Activated CD8-positive, alpha-beta memory T cell treated with anti-CD3 and anti-CD28 coated beads, Interleukin-2, amount 50 U/mL, for 24 hours (primary cell): ENCODE measurements at regions not wholly inside any gene's neighbourhood (a gene's known extent, or its start where the extent isn't known, plus 50 kb on each side); places are given as distances from the start of the nearest gene placed in this dataset.

Experiments
- DNase-seq: peaks from one replicate; pipeline ENCODE4 v3.0.0-alpha.2; 2020; ENCODE audit errors: extremely low read depth

GRCh38 chr6:166050559-166050958, 117.1 kb downstream of the TBXT start:
- DNase-seq, result no peak

GRCh38 chr6:166046982-166047381, 120.7 kb downstream of the TBXT start:
- DNase-seq, result no peak

DNA sequence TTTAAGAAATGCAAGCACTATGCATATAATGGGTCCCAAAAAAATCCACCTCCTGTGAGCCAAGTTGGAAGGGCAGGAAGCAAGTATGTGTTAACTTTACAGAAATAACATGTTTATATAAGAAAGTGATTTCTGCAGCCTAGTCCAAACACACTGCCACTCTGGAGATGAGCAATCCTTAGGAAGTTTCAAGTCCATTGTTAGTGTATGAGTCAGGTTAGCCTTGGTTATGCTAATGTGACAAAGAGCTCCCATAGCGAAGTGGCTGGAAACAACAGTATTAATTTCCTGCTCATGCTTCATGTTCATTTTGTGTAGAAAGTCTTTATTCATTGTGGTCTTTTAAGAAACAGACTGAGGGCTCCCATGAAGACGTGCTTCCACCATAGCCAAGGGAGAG, 121.4 kb downstream of the TBXT start:
- no peak for DNase-seq

DNA sequence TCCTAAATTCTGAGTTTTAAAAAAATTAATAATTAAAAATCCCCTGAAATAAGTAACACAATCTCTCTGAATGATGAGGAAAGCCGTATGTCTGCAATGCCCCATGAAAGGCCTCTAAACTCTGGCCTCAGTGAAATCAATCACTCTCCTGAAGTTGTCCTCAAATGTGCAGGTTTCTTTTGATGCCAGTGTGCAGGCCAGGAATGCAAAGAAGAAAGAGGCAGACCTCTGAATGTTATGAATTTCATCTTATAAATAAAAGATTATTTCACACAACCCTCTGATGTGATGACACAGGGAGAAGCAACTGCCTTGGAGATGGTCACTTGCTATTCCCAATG, 121.8 kb downstream of the TBXT start:
- DNase-seq, result no peak

GRCh38 chr6:166045173-166045859, 122.3 kb downstream of the TBXT start:
- no peak for DNase-seq

- DNase-seq, result no peak
Measured at GRCh38 chr6:166041277-166041676, 126.4 kb downstream of the TBXT start.

GRCh38 chr6:166040292-166040691, 127.4 kb downstream of the TBXT start:
- DNase-seq, result no peak

DNA sequence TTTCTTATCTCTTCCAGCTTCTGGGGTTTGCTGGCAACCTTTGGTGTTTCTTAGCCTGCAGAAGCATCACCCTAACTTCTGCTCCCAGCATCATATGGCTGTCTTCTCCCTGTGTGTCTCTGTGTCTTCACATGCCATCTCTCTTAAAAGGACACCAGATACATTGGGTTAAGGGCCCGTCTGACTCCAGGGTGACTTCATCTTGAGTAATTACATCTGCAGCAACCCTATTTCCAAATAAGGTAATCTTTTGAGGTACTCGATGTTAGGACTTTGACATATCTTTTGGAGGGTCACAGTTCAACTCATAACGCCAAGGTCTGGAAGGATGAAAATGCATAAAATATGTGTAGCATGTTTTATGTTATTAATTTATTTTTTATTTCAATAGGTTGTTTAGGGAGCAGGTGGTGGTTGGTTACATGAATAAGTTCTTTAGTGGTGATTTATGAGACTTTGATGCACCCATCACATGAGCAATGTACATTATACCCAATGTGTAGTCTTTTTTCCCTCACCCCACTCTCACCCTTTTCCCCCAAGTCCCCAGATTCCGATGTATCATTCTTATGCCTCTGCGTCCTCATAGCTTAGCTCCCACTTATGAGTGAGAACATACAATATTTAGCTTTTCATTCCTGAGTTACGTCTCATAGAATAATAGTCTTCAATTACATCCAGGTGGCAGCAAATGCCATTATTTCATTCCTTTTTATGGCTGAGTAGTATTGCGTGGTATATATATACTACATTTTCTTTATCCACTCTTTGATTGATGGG, 131.1 kb downstream of the TBXT start:
- no peak for DNase-seq

DNA sequence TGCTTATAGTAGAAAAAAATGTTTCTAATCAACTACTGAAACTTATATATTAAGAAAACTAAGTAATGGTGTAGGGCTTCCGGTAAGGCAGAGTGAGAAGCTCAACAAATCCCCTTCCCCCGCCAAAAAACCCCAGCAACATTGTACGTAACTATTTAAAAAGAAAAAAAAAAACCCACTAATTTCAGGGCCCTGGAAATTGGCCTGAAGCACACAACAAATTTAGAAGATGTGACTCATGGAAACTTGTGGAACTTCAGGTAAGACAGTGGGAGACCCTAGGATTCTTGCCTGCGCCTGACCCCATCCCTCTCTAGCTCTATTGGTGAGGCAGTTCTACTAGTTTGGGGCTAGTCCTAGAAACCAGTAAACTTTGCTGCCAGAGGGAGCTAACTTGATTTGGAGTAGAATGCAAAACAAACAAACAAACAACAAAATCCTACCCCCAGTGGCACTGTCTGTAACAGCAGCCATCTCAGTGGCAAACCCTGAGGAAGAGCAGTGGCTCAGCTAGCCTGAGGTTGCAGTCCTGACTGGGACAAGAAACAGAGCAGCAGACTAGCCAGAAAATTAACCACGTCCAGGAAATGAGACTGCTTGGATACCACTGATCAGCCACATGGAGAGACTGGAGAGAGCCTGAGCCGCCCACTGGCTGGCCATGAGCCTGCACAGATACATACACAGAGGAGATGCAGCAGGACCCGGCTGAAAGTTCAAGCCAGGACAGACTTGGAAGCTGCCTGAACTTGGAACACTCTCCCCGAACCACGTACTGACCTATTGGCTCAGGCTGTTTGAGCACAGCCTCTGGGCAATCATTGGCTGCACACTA, 135.1 kb downstream of the TBXT start:
- no peak for DNase-seq

GRCh38 chr6:166031275-166031674, 136.4 kb downstream of the TBXT start:
- no peak for DNase-seq

- no peak for DNase-seq
Measured at GRCh38 chr6:166029506-166029905, 138.1 kb downstream of the TBXT start.

- DNase-seq, result no peak
Measured at GRCh38 chr6:166027761-166028160, 139.9 kb downstream of the TBXT start.

DNA sequence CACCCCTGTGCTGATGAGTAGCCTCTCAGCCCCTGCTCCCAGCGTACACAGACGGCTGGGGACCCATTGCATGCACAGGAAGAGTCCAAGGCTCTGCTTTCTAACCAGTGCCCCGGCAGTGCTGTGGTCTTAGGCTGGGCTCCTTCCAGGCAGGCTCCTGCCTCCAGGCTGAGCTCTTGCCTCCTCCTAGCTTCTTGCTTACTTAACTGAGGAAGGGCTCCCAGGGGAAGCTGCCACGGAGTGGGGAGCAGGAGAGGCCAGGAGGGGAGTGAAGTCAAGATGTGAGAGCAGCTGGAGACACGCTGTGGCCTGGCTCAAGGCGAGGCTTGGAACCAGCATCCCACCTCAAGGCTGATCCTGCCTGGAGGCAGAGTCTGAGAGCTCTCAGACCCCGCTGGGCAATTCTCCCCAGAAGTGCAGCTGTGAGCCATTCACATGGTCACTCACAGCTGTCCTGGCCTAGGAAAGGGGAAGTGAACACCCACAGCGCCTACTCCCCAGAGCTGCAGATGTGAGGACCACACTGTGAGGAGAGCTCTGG, 141.0 kb downstream of the TBXT start:
- no peak for DNase-seq

GRCh38 chr6:166025149-166025898, 142.3 kb downstream of the TBXT start:
- no peak for DNase-seq

DNA sequence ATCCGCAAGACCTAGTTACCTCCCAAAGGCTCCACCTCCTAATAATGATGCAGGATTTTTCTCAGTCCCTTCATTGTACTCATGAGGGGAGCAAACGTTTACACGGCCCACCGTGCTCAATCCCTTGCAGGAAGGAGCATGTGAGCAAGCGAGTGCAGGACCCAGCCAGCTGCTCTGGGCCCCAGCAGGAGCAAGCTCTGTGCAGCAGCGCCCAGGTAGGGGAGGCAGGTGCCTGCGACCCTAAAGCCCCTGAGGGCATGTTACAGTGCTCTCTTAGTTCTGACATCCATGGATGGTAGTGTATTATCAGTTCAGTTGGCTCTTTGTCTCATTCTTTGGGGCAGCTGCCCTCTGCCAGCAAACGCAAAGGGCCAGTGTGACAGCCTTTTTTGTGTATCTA, 143.4 kb downstream of the TBXT start:
- no peak for DNase-seq

GRCh38 chr6:166023273-166023989, 144.2 kb downstream of the TBXT start:
- DNase-seq, result no peak

GRCh38 chr6:166021429-166021828, 146.2 kb downstream of the TBXT start:
- DNase-seq, result no peak

GRCh38 chr6:166019214-166019613, 148.4 kb downstream of the TBXT start:
- DNase-seq, result no peak

DNA sequence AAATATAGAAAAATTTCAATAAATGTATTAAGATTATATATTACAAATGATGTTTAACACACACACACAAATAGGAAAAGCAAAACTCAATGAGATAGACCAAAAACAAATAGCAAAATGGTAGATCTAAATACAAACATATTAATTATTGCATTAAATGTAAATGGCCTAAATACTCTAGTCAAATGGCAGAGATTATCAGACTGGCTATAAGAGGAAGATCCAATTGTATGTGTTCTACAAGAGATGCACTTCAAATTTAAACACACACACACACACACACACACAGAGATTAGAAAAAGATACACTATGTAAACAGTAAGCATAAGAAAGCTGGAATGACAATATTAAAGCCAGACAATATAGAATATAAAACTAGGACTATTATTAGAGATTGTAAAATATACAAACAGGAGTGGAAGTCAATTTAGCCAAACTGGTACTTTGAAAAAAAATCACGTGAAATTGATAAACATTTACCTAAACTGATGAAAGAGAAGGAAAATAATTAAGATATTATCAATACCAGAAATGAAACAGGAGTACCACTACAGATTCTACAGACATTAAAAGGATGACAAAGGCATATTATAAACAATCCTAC, 150.5 kb downstream of the TBXT start:
- no peak for DNase-seq

- no peak for DNase-seq
Measured at GRCh38 chr6:166014966-166015365, 152.7 kb downstream of the TBXT start.
